KBM-7 (cell line): ENCODE measurements at regions not wholly inside any gene's neighbourhood (a gene's known extent, or its start where the extent isn't known, plus 50 kb on each side); places are given as distances from the start of the nearest gene placed in this dataset.

Experiments used
- DNase-seq: peaks from one replicate; pipeline ENCODE4 v3.0.0-alpha.2; 2015
- in situ Hi-C: fragments of 300-500 bp; cut with MboI; formaldehyde crosslinking; loops from 2 replicates; pipeline ENCODE4 v1.14.3; 2020; ENCODE audit warnings: low sequenced_read_pairs, low pct_unique_long_range_greater_than_20kb, mixed read lengths

DNA sequence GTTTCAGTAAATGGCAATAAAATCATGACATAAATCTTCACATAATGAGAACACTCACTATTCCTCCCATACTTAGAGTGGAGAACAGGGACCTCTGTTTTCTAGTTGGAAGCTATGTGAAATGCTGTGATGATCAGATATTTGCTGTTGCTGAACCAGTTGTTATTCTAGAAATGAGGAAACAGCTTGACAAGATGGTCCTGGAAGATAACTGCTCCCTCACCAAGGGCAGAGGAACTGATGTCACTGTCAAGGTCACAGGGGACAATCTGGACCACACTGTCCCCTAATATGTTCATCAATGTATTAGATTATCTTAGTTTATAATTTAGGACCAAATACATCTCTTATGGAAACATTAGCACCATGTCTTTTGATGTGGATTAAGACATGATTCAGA lies 1173.3 kb downstream of the PCDH17 start:
- DNase-seq: peak; percentile 68
- in situ Hi-C loops: no loop called here

DNA sequence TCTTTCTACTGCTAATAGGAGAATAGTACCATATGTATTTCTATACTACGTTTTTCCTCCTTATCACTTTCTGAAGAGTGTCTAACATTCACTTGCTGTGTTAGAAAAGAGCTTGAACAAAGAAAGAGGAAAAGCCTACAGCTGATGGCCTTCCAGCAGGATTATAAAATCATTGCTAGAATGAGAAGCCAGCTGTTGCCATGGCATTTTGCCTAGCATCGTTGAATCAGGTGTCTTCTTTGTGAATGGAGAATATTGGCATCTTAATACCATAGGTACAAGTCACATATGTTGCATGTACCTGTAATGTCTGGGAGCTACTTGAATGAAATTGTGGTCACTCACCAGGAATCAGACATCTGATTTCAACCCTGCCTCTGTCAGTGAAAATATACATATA lies 1174.9 kb downstream of the PCDH17 start:
- DNase-seq: no peak
- in situ Hi-C loops: no loop called here

DNA sequence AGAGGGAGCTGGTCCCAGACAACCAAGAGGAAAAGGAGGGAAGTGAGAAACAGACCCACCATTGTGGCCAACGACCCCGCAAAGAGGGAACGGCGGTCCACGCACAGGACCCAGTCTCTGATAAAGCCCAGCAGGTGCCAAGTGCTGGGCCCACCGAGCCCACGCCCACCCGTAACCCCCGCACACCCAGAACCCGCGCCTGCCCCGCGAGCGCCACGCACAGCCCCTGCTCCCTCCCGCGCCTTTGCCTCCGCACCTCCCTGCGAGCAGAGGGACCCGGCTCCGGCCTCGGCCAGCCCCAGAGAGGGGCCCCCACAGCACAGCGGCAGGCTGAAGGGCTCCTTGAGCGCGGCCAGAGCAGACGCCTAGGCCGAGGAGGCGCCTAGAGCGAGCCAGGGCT lies 1192.2 kb downstream of the PCDH17 start:
- no peak for DNase-seq
- in situ Hi-C loops: no loop called here

DNA sequence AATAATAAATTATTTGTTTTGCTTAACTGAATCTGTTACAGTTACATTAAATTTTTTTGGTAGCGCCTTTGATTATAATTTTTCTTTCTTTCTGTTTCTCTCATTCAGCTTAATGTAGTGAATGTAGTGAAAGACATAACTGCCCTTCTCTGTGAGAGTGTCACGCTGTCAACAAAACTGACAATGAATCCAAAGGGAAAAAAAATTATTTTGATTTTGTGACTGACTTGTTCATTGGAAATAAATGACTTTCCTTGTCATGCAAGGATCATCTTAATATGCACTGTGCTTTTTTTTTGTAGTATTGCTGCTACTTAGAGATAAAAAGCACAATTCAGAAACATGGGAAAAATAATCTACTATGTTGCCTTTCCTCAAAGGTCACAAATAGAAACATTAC lies 1196.4 kb downstream of the PCDH17 start:
- in situ Hi-C loops: no loop called here
- DNase-seq: no peak

DNA sequence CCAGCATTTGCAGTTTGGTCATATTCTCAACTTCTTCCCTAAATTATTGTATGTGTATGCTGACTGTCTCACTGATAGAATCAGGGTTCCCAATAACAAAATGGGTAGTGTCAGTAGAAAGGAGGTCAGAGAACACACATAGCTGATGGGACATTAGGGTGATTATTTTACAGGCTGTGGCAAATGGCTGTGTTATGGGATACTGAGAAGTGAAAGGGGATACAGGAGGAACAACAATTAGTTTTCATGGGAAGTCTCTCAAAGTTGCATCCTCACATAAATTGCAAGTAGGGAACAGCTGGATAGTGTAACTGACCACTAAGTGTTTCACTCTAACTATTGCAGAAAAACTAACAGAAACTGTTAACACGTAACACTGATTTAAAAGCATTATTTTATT lies 1199.3 kb downstream of the PCDH17 start:
- in situ Hi-C loops: no loop called here
- DNase-seq: no peak

DNA sequence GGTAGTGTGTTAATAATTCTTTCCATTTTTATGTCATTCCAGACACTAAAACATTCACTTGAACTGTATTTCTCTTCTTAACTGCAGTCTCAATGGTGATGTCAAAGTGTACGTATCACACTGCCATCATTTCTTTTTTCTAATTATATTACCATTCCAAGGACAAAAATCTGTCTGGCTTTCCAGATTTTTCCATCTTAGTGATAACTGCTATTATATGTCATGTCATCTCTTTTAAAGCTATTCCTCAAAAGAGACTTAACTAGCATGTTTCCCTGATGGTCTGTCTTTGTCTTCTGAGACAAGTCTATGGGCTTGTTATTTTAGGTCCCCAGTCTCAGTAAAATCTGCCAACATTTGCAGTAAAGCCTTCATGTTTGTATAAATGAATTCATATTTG lies 1207.1 kb downstream of the PCDH17 start:
- no peak for DNase-seq
- in situ Hi-C loops: no loop called here

DNA sequence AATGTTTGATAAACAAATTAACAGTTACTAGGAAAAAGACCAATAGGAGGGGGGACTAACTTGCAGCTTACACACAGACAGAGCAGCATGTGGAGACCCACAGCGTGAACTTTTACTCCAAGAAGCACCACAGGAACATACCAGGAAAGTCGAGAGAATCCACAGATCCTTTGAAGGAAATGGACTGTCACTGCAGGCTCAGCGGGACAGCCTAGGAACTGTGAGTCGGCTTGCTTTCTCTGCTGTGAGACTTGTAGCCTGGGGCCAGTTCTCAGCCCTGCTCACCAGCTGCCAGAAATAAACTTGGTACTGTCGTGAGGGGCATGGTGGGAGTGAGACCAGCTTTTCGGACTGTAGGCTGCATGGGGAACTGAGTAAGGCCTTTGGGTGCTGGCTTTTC lies 1211.5 kb downstream of the PCDH17 start:
- DNase-seq: no peak
- in situ Hi-C loops: no loop called here

DNA sequence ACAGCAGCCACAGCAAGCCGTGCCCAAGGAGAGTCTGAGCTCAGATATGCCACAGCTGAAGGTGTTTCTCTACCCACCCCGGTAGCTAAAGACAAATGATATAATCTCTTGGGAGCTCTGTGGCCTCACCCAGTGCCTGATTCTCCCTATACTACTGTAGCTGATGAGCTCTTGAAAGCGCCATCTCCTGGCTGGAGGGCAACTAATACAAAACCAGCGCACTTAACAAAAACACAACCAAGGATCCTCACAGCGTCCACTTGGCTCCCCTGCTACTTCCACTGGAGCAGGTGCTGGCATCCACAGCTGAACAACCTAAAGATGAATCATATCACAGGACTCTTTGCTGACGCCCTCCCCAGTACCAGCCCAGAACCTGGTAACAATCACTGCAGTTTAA lies 1212.0 kb downstream of the PCDH17 start:
- DNase-seq: no peak
- in situ Hi-C loops: no loop called here

DNA sequence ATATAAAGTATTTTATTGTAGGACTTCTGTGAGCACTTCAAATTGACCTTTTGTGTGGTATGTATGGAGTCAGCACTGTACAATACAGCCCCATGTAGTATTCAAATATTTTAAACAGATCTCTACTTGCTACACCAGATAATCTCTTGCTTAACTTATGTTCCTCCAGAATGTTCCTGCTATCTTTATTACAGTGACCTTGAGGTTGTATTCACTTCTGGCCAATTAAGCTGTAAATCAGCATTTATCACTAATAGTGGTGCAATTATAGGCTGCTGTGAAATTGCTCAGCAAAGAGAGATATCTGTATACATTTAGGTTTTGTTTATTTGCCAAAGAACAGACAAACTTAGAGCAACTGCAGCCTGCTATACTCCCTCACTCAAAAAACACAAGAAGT lies 1218.6 kb downstream of the PCDH17 start:
- in situ Hi-C loops: no loop called here
- no peak for DNase-seq

DNA sequence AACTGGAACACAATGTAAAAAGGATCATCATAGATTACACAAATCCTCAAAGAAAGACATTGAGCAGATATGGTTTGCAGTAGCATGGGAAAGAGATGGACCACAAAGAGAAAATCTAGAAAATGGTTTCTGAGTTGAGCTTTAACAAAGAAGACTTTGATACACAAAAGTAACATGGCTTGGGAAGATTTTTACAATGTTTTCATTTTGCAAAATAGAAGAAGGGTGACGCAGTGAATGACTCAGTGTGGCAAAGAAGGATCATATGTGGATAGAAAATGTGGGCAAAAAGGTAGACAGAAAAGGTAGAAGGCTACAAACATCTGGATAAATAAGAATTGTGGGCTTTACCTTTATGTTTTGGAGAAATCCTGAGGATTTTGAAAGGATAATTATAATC lies 1220.5 kb downstream of the PCDH17 start:
- in situ Hi-C loops: no loop called here
- DNase-seq: no peak

DNA sequence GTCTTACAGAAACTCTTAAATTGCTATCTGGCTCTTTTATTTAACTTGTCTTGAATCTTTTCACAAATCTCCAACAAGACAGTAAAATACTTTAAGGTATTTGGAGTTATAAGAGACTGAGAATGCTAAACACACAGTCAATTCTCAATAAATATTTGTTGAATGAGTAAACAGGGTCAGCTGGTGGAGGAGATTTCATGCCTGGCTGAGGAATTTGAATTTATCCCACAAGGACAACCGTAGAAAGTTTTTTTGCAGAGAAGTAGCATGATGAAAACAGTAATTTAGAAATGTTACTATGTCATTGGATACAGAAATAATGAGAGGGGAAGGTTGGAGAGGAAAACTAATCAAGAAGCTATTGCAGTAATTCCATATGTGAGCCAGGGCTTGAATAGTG lies 1223.7 kb downstream of the PCDH17 start:
- in situ Hi-C loops: no loop called here
- no peak for DNase-seq

DNA sequence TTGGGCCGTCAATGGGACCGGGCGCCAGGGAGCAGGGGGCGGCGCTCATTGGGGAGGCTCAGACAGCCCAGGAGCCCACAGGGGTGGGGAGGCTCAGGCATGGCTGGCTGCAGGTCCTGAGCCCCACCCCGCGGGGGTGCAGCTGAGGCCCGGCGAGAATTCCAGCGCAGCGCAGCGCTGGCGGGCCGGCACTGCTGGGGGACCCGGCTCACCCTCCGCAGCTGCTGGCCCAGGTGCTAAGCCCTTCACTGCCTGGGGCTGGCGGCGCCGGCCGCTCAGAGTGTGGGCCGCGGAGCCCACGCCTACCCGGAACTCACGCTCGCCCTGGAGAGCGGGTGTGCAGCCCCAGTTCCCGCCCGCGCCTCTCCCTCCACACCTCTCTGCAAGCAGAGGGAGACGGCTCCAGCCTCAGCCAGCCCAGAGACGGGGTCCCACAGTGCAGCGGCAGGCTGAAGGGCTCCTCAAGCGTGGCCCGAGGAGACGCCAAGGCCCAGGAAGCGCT lies 1227.4 kb downstream of the PCDH17 start:
- in situ Hi-C loops: no loop called here
- no peak for DNase-seq

DNA sequence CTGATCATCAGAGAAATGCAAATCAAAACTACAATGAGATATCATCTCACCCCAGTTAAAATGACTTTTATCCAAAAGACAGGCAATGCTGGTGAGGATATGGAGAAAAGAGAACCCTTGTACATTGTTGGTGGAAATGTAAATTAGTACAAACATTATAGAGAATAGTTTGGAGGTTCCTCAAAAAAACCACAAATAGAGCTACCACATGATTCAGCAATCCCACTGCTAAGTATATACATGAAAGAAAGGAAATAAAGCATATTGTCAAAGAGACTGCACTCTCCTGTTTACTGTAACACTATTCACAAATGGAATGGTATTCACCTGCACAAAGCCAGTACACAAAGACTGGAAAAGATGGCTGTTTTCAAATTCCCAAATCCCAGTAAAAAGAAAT lies 1233.7 kb downstream of the PCDH17 start:
- in situ Hi-C loops: no loop called here
- DNase-seq: peak; percentile 5

DNA sequence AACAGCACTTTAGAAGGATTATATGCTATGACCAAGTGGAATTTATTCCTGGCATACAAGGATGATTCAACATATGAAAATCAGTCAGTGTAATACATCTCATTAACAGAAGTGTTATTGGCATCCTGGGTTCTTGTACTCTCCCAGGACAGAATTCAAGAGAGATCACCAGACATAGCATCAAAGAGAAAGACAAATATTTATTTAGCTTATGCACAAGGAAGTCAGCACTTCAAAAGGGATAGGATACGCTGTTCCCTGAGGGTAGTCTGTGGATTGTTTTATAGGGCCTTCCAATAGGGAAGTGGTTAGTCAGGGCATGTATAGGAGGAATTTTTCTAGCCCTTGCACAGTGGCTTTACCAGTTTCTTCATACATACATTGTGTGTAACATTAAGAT lies 1238.0 kb downstream of the PCDH17 start:
- DNase-seq: no peak
- in situ Hi-C loops: no loop called here

DNA sequence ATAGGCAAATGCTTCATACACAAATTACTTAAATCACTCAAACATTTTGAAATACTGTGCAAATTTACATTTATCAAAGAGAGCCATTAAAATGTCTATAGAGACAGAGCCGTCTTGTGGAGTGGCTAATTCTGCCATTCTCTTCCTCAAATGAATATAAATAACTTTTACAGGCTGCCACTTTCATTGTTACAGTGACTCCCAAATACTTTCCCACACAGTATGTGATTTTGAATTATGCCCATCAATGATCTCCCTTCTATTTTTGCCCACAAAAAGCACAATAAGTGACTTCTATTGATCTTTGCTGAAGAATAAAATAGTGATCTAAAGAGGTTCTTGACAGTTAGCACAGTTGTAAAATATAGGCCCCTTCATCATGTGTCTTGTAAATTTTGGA lies 1244.9 kb downstream of the PCDH17 start:
- no peak for DNase-seq
- in situ Hi-C loops: no loop called here

DNA sequence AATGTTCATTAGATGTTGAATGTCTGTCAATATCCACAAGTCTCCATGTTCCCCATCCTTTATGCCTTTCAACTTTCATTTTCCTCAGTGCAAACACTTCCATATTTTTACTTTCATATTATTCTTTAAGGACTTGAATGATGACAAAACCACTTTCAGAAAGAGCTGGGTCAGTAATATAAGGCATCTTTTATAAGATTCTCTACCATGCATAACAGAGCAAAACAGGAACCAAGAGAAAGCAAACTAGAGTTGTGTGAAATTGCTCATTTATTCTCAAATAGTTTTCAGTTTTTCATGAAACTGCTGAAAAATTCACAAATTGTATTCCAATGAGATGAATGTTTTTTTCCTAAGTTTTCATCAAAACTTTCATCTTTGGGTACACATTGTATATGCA lies 1247.6 kb downstream of the PCDH17 start:
- in situ Hi-C loops: no loop called here
- DNase-seq: no peak

DNA sequence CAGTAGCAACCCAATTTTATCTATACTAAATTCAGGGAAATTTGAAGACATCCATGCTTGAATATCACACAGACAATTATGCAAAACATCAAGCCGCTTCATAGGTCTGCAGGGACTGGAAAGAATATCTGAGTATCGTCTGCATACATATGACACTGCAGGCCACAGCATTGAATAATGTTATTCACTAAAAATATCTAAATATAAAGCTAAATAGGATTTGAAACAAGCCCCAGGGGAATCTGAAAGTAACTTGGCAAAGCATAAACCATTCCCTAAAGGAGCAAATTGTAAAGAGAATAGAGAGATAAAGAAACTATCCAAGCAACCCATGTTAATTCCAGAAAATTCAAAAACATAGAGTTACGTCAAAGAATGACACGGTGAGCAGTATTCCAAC lies 1251.0 kb downstream of the PCDH17 start:
- in situ Hi-C loops: no loop called here
- DNase-seq: no peak

DNA sequence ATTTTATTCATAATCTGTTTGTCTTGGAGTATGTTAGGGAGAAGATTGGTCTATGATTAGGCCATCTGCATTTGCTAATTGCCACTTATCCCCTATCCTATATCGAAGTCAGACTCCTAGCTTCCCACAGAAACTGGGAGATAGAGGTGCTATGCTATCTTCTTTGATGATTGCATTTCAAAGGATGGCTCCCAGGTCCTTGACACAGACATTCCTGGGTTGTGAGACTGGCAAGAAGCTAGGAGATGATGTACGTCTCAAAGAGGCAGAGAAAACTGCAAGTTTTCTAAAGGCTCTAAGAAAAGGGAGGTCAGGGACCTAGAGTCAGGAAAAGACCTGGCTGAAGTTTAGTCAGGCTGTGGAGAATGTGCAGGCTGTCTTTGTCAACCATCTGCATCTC lies 1251.9 kb downstream of the PCDH17 start:
- no peak for DNase-seq
- in situ Hi-C loops: no loop called here

DNA sequence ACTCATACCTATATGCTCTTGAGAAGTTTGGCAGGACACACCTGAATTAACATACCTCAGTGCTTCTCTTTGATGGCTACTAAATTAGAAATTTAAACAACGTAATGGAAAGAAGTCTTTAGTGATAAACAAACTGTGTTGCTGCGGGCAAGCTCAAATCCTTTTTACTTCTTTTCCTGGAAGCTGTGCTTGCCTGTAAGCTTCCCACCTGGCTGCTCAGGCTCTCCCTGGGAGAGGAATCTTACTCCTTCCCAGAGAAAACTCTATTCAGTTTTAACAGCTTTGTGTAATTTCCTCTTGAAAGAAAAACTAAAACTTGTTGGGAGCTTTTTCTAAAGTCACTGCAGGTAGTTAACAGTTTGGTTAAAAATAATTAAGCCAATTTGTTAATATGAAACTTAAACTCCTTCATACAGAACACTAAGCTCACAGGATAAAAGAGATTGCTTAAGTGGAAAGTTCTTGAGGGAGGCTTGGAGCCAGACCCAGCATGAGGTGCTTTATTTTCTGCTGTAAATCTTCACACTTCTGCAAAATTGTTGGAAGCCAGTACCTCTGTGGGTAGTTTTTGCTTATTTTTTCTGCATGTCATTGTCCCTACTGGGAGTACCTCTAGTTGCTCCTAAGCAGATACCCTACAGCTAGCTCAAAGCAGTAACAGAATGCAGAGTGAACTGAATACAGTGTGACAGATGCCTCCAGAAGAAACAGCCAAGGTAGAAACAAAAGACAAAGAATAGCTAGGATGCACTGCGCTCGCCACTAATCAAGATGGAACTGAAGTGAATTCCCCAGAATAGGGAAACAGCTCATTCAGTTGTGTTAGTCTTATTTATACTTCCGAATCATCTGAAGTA lies 1253.0 kb downstream of the PCDH17 start:
- in situ Hi-C loops: no loop called here
- DNase-seq: no peak

DNA sequence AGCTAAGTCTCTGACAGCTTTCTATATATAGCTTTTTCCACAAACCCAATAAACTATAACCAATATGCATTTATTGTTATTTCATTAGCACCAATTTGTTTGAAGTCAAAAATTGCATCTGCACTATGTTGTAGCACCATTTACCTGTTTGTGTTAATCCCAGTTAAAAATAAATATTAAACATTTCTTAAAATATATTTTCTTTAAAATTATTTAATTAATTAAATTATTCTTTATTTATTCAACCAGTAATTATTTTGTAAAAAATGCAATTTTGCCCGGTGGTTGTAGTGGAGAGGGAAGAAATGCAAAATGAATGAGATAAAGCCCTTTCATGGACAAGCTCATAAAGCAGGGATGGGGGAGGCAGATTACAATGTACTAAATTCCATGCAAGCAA lies 1257.9 kb downstream of the PCDH17 start:
- DNase-seq: no peak
- in situ Hi-C loops: no loop called here

DNA sequence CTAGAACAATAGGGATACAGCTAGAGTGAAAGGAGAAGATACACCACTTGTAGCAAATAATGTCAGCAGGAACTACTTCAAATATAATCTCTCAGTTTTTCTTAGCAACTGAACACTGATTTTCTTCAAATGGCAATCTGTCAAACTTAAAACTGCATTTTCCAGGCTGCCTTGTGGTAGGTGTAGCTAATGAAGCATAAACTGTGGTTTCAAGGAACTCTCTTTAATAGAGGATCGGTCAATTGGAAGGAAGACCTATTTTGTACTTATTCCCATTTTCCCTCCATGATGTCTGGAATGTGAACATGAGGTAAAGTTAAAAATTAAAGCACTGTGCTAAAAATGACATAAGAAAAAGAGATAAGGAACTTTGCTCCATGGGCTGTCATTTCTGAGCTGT lies 1261.9 kb downstream of the PCDH17 start:
- in situ Hi-C loops: no loop called here
- no peak for DNase-seq
